ENCODE measurements at regions not wholly inside any gene's neighbourhood (a gene's known extent, or its start where the extent isn't known, plus 50 kb on each side); places are given as distances from the start of the nearest gene placed in this dataset.
"Not testable (repeated sequence)": the region's sequence is repeated elsewhere in the genome, so short reads cannot be mapped to it uniquely, and the experiment has no call there.

- no peak for DNase-seq
These were observed 255.2 kb downstream of the NR2F2 start for GRCh38 chr15:96585484-96586386.

DNA sequence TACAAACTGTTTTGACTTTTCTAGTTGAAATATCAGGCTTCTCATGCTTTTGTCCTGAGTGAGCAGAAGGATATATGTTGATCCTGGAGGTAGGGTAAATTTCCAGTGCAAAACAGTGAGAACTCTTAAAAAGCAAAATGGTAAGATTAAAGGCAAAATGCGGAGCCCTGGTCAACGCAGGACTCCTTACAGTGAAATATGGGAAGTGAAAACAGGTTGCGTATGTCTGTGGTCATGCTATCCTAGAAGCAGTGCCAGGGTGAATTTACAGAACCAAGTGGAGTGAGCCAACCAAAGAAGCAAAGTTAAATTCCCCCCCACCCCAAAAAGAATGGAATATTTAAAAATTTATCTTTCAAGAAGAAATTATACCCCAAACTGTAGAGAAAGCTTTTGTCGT lies 256.4 kb downstream of the NR2F2 start:
- no peak for DNase-seq

DNA sequence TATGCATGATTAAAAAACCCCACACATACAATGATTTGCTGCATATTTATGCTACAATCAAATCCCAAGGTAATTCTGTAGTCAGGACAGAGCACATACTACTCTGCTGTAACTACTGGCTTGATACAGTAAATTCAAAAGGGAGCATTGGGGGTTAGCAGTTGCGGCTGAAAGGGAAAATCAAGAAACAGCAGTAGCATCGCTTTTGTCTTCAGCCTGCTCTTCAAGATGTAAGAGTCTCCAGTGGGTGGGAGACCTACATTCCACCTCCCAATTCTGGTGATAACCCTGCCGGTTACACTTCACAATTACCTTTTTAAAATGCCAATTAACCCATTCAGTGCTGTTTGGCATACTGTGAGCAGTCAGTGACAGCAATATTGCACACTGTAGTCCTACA lies 259.4 kb downstream of the NR2F2 start:
- DNase-seq, result no peak

DNA sequence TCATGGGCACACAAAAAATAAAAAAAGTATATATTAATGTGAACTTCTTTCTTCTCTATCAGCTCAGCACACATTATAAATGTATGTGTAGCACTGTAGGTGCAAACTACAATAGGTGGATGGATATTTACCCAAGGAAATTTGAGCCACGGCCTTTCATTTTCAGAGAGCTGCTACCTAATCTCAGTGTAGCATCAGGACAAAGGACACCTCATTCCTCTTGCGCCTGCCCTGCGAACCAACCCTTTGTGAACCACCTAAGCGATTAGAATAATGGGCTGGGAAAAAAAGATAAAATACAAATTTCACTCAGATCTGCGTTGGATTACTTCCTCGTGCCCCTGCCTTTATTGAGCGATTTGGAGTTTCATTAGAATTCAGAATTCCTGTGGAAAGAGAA lies 263.2 kb downstream of the NR2F2 start:
- DNase-seq, result no peak

GRCh38 chr15:96595951-96596350 lies 265.5 kb downstream of the NR2F2 start:
- DNase-seq, result no peak

DNA sequence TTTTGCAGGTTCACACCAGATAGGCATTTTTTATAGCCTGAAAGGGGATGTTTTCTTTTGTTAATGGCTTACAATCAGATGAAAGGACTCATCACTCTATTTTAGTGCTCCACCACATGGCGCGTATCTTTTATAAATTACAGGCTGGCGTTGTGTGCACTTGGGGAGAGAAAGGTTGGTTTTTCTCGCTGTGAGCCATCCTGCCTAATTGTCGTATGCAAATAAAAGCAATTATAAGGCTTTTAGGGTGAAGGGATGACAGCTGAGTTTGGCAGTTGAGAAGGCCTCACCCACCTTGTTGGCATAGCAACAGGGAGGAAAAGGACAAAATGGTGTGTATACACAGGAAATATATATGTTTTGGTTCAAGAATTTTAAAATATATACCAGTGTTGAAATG lies 268.0 kb downstream of the NR2F2 start:
- no peak for DNase-seq

DNA sequence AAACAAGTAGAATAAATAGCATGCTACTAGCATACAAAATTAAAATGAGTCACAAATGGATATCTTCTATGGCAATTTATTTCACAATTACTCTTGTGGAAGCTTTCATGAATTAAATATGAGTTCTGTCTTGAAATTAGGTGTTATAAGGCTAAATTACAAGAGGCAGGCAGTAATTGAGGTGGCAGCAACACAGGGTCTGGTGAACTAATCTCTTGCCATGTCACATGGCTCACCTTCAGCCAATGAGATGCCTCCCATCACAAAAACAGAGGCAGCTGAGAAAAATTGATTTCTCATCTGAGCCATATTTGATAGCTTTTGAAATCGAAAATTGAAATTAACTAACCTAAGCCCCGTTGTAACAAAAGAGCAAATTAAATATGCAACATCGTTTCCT lies 268.8 kb downstream of the NR2F2 start:
- DNase-seq, result no peak

- DNase-seq, result no peak
These were observed 269.9 kb downstream of the NR2F2 start for GRCh38 chr15:96600350-96600749.

GRCh38 chr15:96606617-96607016 lies 276.1 kb downstream of the NR2F2 start:
- no peak for DNase-seq

- no peak for DNase-seq
These were observed 280.3 kb downstream of the NR2F2 start for GRCh38 chr15:96610757-96611156.

GRCh38 chr15:96612917-96613316 lies 282.4 kb downstream of the NR2F2 start:
- DNase-seq, result no peak

DNA sequence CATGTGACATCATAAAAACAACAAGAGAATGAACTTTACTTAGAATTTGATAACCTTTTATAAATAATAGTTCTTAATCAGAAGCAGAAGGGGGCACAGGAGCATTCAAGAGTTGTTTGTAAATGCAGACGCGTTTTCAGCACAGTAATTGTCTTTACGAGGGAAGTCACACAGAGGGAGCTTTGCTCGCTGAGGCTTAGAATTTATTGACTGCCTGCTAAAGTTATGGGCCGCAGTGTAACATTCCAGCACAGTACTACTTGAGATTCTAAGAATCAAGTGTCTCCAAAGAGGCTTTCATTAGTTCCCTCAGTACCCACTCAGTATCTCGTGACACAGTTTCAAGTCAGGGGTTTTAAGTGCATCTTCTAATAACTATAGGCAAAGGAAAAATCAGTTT lies 288.7 kb downstream of the NR2F2 start:
- no peak for DNase-seq

GRCh38 chr15:96622714-96623113 lies 292.2 kb downstream of the NR2F2 start:
- no peak for DNase-seq

DNA sequence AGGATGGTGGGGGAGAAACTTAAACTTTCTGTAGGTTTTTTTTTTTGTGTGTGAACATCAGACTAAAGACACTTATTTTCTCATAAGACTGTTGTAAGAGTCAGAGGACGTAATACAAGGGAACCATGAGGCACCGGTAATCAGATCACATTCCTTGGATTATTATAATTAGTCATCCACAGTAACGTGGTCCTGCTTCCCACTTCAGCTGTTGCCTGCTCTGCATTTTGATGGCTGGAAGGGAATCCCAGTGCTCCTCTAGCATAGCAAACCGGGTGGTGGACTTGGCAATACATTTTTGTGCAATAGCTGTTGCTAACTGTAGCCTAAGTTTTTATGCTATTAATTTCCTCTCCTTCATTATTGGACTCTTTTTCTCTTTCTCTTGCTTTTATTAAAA lies 294.8 kb downstream of the NR2F2 start:
- no peak for DNase-seq

GRCh38 chr15:96627031-96627568 lies 296.6 kb downstream of the NR2F2 start:
- DNase-seq, result no peak

DNA sequence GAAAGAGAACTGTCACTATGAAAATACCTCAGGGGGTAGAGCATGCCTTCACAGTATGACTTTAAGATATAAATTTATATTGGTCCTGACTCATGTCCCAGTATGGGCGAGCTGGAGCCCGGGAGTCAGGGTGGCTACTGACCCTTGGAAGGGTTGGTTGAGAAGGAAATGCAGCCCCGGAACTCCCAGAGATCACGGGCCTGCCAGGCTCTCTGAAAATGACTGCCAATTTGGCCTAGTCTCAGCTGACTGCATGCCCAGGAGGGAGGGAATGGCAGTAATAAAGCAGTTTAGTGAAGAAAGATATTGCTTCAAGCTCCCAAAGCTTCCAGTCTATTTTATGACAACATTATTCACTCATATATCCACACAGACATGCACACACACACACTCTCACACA lies 299.0 kb downstream of the NR2F2 start:
- no peak for DNase-seq

DNA sequence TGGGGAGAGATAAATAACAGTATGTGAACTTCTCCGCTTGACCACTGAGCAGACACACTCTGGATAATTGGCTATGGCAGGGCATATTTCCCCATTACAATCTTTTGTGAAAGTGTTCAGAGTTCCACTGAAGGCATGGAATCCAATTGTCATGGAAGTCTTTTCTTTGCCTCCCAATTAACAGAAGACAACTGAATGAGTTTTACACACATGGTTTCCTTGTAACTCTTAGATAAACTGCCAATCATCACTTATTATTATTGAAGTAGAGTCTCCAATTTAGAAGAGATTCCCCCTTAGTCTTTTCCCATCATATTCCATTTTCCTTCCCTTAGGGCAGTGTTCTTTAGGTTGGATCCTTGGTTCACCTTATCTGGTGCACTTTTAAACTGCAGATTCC lies 308.3 kb downstream of the NR2F2 start:
- DNase-seq, result no peak

GRCh38 chr15:96645796-96646195 lies 315.3 kb downstream of the NR2F2 start:
- no peak for DNase-seq

DNA sequence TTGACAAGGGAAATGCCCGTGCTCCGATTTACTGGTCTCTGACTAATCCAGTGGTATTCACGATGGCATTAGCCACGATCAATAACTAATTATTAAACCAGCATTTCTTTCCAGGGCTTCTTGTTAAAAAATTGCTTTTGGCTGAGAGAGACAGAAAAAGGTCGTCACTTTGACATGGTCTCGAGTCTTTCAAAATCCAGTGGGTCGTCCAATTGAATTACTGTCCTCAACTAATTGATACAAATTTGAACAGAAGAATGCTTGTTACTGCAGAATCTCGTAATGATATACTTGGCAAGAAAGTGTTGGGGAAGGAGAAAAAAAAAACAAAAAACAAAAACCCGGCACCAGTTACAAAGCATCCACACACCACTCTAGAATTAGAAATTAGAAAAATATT lies 318.4 kb downstream of the NR2F2 start:
- DNase-seq, result no peak

DNA sequence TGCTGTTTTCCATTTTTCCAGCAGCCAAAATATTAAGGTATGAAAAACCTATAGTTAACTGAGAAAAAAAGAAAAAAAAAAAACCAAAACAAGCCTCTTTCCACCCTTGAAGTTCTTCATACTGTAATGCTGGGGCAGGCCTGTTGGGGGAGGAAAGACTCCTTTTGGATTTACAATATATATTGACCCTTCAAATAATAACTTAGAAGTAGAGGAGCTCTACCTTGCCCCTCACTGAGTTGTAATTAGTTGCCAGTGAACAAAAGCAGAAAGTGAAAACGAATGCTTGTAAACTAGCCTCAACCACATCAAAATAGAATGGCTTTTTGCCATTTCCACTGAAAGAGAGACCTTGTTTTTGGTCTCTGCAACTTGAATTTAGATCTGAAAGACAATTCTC lies 326.6 kb downstream of the NR2F2 start:
- no peak for DNase-seq

DNA sequence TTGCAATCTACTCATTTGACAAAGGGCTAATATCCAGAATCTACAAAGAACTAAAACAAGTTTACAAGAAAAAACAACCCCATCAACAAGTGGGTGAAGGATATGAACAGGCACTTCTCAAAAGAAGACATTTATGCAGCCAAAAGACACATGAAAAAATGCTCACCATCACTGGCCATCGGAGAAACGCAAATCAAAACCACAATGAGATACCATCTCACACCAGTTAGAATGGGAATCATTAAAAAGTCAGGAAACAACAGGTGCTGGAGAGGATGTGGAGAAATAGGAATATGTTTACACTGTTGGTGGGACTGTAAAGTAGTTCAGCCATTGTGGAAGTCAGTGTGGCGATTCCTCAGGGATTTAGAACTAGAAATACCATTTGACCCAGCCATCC lies 336.5 kb downstream of the NR2F2 start:
- not testable (repeated sequence) for DNase-seq

GRCh38 chr15:96670389-96670788 lies 339.9 kb downstream of the NR2F2 start:
- DNase-seq, result no peak

DNA sequence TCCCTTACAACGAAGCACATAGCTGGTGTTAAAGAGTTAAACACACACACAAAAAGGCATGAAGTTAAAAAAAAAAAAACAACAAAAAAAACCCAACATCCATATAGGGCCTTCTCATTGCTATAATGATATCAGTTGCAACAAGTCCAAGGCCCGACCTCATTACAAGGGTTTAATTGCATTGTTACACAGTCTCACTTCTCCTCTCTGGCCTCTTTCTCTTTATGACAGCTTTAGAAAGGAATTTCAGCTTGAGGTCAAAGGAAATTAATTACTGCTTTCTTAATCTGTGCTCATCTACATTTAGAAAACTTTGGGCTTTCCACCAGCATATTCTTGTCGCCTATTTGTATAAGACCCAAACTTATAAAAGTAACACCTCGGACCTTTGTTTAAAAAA lies 342.1 kb downstream of the NR2F2 start:
- DNase-seq, result no peak

- DNase-seq, result no peak
These were observed 347.9 kb downstream of the NR2F2 start for GRCh38 chr15:96678386-96678785.
